ENCODE measurements at regions not wholly inside any gene's neighbourhood (a gene's known extent, or its start where the extent isn't known, plus 50 kb on each side); places are given as distances from the start of the nearest gene placed in this dataset.

- no peak overlapping the region for H2AK5ac ChIP-seq (ENCODE audit: low read depth, low read length)
- ChIA-PET POLR2A (ENCODE audit: unreplicated experiment) (no interaction called here), CTCF (no interaction called here)
- dilution Hi-C loops (cut with HindIII; ENCODE audit: low sequenced_read_pairs, unreplicated experiment) (no loop called here), in situ Hi-C loops (cut with MboI; ENCODE audit: low sequenced_read_pairs) (no loop called here), intact Hi-C loops (cut with micrococcal nuclease) (no loop called here)
- H3K4me3 ChIP-seq (ENCODE audit: insufficient read depth, low read depth, low read length): no peak overlapping the region
- H4K5ac ChIP-seq (ENCODE audit: low read depth, low read length): no peak overlapping the region
- no peaks in the 10 kb centered on the region for H3K9me3 ChIP-seq (ENCODE audit: control insufficient read depth, insufficient read depth, low read length)
- H3K27me3 ChIP-seq (ENCODE audit: control insufficient read depth, insufficient read depth, low read length): no peaks in the 10 kb centered on the region
- no peak overlapping the region for H2AFZ ChIP-seq (replicated peaks; ENCODE audit: low read length, poor library complexity)
- no CpG with 5 or more reads among the region's 6 CpGs for WGBS, 2 experiments (ENCODE audit: extremely low coverage in 2 of 2, insufficient read length in 1 of 2)
- no peak overlapping the region for H2BK20ac ChIP-seq (ENCODE audit: low read depth, low read length)
- H3K27ac ChIP-seq (ENCODE audit: insufficient read depth, low read length): no peak overlapping the region
- H2BK5ac ChIP-seq (ENCODE audit: low read depth, low read length, poor library complexity, severe bottlenecking): no peak overlapping the region
- no peak overlapping the region for H4K8ac ChIP-seq (ENCODE audit: low read depth in 2 of 2, low read length in 2 of 2)
- no peak overlapping the region for H3K23ac ChIP-seq (ENCODE audit: low read depth, low read length)
- BruUV-seq (replicated peaks): no TSS peak
- no peak overlapping the region for H3K4ac ChIP-seq (ENCODE audit: low read depth, low read length)
- no peak for DNase-seq
- TF ChIP-seq SMC3 (IDR thresholded peaks at IDR 0.05; ENCODE audit: low read depth, low read length): no peak
- TF ChIP-seq CEBPB (IDR thresholded peaks at IDR 0.05; ENCODE audit: low read depth, low read length): no peak
- TF ChIP-seq MAZ (IDR thresholded peaks at IDR 0.05; ENCODE audit: borderline replicate concordance, low read depth, low read length): no peak
- TF ChIP-seq USF2 (IDR thresholded peaks at IDR 0.05; ENCODE audit: low read depth, low read length): no peak
- TF ChIP-seq BHLHE40 (IDR thresholded peaks at IDR 0.05; ENCODE audit: low read depth, low read length): no peak
- no peak for TF ChIP-seq FOS (IDR thresholded peaks at IDR 0.05; ENCODE audit: low read depth, low read length)
- no peak for TF ChIP-seq CTCF (conservative IDR thresholded peaks at IDR 0.05; ENCODE audit: low read depth, low read length)
- TF ChIP-seq CHD1 (IDR thresholded peaks at IDR 0.05; ENCODE audit: low read depth, low read length): no peak
- TF ChIP-seq POLR2A (IDR thresholded peaks at IDR 0.05; ENCODE audit: low read depth, low read length): no peak
- TF ChIP-seq RCOR1 (IDR thresholded peaks at IDR 0.05; ENCODE audit: insufficient replicate concordance, low read length): no peak
- no peak for TF ChIP-seq MXI1 (IDR thresholded peaks at IDR 0.05; ENCODE audit: borderline replicate concordance, low read depth, low read length)
- no peak for TF ChIP-seq RFX5 (IDR thresholded peaks at IDR 0.05; ENCODE audit: low read depth, low read length)
- TF ChIP-seq MAFK (IDR thresholded peaks at IDR 0.05; ENCODE audit: low read depth, low read length): no peak
- TF ChIP-seq RAD21 (IDR thresholded peaks at IDR 0.05; ENCODE audit: low read length): no peak
- TF ChIP-seq NFE2L2 (IDR thresholded peaks at IDR 0.05; ENCODE audit: low read depth, low read length): no peak
- TF ChIP-seq, protein P1, sequence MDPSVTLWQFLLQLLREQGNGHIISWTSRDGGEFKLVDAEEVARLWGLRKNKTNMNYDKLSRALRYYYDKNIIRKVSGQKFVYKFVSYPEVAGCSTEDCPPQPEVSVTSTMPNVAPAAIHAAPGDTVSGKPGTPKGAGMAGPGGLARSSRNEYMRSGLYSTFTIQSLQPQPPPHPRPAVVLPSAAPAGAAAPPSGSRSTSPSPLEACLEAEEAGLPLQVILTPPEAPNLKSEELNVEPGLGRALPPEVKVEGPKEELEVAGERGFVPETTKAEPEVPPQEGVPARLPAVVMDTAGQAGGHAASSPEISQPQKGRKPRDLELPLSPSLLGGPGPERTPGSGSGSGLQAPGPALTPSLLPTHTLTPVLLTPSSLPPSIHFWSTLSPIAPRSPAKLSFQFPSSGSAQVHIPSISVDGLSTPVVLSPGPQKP (IDR thresholded peaks at IDR 0.05; ENCODE audit: borderline replicate concordance, low read depth, low read length): no peak
- H3K56ac ChIP-seq (ENCODE audit: extremely low read depth, insufficient read depth, low read length): no peak overlapping the region
- H3K36me3 ChIP-seq (ENCODE audit: control insufficient read depth, insufficient read depth, low read length): no peaks in the 10 kb centered on the region
- no peak overlapping the region for H3K9ac ChIP-seq (ENCODE audit: low read depth, low read length)
- H4K20me1 ChIP-seq (ENCODE audit: insufficient read depth, low read length): no peaks in the 10 kb centered on the region
- ATAC-seq (ENCODE audit: low read depth): no peak
- H3K9me1 ChIP-seq (ENCODE audit: insufficient read depth, low read length): no peaks in the 10 kb centered on the region
- H3K4me1 ChIP-seq (ENCODE audit: control insufficient read depth, insufficient read depth, low read length): no peaks in the 10 kb centered on the region
- no peak overlapping the region for H2BK120ac ChIP-seq (ENCODE audit: low read depth, low read length)
- no peak overlapping the region for H3K4me2 ChIP-seq (ENCODE audit: low read depth, low read length)
- H2AK9ac ChIP-seq (replicated peaks; ENCODE audit: low read depth, low read length, poor library complexity): no peak overlapping the region
- H4K91ac ChIP-seq (ENCODE audit: insufficient read depth, low read depth, low read length): no peak overlapping the region
- H3K79me1 ChIP-seq (ENCODE audit: low read depth in 1 of 2, low read length in 2 of 2): no peaks in the 10 kb centered on the region
- H2BK15ac ChIP-seq (ENCODE audit: low read depth, low read length): no peak overlapping the region
- no peak overlapping the region for H3K18ac ChIP-seq (ENCODE audit: low read depth, low read length)
- H3K14ac ChIP-seq (replicated peaks; ENCODE audit: low read depth, low read length): no peak overlapping the region
Measured at GRCh38 chr4:179748837-179749236, 2306.6 kb upstream of the AGA start.

Data from IMR-90 (cell line).